ENCODE measurements at regions not wholly inside any gene's neighbourhood (a gene's known extent, or its start where the extent isn't known, plus 50 kb on each side); places are given as distances from the start of the nearest gene placed in this dataset.

DNA sequence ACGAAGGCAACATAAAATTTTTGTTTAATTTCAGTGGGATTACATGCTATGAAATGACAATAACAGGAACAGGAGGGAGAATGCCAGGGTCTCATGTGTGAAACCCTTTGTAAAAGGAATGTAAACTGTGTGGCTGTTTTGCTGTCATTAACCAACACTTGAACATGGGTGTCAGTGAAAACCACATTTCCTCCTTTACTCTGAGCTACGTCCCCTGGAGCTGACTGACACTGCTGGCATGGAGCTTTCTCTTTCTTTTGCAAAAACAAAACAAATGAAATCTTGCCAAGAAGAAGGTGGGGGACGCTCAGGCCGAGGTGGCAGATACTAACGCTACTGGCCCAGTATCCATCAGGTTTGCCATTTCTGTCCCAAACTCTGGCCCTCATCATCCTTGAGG, 121.4 kb downstream of the DMRT2 start:
- TF ChIP-seq, protein P1, sequence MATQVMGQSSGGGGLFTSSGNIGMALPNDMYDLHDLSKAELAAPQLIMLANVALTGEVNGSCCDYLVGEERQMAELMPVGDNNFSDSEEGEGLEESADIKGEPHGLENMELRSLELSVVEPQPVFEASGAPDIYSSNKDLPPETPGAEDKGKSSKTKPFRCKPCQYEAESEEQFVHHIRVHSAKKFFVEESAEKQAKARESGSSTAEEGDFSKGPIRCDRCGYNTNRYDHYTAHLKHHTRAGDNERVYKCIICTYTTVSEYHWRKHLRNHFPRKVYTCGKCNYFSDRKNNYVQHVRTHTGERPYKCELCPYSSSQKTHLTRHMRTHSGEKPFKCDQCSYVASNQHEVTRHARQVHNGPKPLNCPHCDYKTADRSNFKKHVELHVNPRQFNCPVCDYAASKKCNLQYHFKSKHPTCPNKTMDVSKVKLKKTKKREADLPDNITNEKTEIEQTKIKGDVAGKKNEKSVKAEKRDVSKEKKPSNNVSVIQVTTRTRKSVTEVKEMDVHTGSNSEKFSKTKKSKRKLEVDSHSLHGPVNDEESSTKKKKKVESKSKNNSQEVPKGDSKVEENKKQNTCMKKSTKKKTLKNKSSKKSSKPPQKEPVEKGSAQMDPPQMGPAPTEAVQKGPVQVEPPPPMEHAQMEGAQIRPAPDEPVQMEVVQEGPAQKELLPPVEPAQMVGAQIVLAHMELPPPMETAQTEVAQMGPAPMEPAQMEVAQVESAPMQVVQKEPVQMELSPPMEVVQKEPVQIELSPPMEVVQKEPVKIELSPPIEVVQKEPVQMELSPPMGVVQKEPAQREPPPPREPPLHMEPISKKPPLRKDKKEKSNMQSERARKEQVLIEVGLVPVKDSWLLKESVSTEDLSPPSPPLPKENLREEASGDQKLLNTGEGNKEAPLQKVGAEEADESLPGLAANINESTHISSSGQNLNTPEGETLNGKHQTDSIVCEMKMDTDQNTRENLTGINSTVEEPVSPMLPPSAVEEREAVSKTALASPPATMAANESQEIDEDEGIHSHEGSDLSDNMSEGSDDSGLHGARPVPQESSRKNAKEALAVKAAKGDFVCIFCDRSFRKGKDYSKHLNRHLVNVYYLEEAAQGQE (IDR thresholded peaks at IDR 0.05; ENCODE audit: low read depth): no peak
- no peak for TF ChIP-seq EZH2phosphoT487 (IDR thresholded peaks at IDR 0.05; ENCODE audit: borderline replicate concordance)
- no peak for TF ChIP-seq CTCF (IDR thresholded peaks at IDR 0.05 in 2 of 3, conservative IDR thresholded peaks at IDR 0.05 in 1 of 3; ENCODE audit: borderline replicate concordance in 1 of 3, insufficient read depth in 1 of 3, low read depth in 2 of 3, low read length in 2 of 3)
- no peak for TF ChIP-seq YY1 (IDR thresholded peaks at IDR 0.05; ENCODE audit: extremely low read depth, insufficient replicate concordance, low read depth, low read length)
- TF ChIP-seq POLR2AphosphoS5 (IDR thresholded peaks at IDR 0.05; ENCODE audit: low read depth, low read length): no peak
- TF ChIP-seq POLR2A (IDR thresholded peaks at IDR 0.05; ENCODE audit: borderline replicate concordance, extremely low read depth, insufficient read depth, insufficient read length): no peak
- TF ChIP-seq RAD21 (IDR thresholded peaks at IDR 0.05; ENCODE audit: low read depth): no peak
- no peak for TF ChIP-seq JUND (IDR thresholded peaks at IDR 0.05)
- no peak for TF ChIP-seq TCF7L2 (IDR thresholded peaks at IDR 0.05; ENCODE audit: borderline replicate concordance, extremely low read depth, insufficient read depth, insufficient read length)
- TF ChIP-seq ELF1 (IDR thresholded peaks at IDR 0.05; ENCODE audit: borderline replicate concordance, low read depth): no peak
- no peak for TF ChIP-seq SP1 (IDR thresholded peaks at IDR 0.05; ENCODE audit: low read depth)
- no peak for TF ChIP-seq ZNF274 (IDR thresholded peaks at IDR 0.05; ENCODE audit: low read depth, low read length)
- TF ChIP-seq, protein P2, sequence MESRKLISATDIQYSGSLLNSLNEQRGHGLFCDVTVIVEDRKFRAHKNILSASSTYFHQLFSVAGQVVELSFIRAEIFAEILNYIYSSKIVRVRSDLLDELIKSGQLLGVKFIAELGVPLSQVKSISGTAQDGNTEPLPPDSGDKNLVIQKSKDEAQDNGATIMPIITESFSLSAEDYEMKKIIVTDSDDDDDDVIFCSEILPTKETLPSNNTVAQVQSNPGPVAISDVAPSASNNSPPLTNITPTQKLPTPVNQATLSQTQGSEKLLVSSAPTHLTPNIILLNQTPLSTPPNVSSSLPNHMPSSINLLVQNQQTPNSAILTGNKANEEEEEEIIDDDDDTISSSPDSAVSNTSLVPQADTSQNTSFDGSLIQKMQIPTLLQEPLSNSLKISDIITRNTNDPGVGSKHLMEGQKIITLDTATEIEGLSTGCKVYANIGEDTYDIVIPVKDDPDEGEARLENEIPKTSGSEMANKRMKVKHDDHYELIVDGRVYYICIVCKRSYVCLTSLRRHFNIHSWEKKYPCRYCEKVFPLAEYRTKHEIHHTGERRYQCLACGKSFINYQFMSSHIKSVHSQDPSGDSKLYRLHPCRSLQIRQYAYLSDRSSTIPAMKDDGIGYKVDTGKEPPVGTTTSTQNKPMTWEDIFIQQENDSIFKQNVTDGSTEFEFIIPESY (IDR thresholded peaks at IDR 0.05; ENCODE audit: extremely low read depth, insufficient replicate concordance, low read length): no peak

All from HCT116 (cell line).